HEK293T (cell line): ENCODE measurements at regions not wholly inside any gene's neighbourhood (a gene's known extent, or its start where the extent isn't known, plus 50 kb on each side); places are given as distances from the start of the nearest gene placed in this dataset.

ENCODE experiments used
- CTCF ChIA-PET: fragments of 350-600 bp; formaldehyde crosslinking; extraction: SDS; loops from one replicate; lab custom pipeline; 2021; ENCODE audit warnings: antibody characterized with exemption, inconsistent platforms; lab: Yijun Ruan, JAX
- POLR2A ChIA-PET: fragments of 350-600 bp; formaldehyde crosslinking; extraction: SDS; loops from one replicate; lab custom pipeline; 2020; ENCODE audit warnings: antibody characterized with exemption, inconsistent platforms; lab: Yijun Ruan, JAX
- DNase-seq: peaks from one replicate; pipeline ENCODE4 v3.0.0; 2012; ENCODE audit warnings: mixed read lengths; ENCODE audit errors: extremely low spot score
- ARNT ChIP-seq: fragments of 450-650 bp; IDR thresholded peaks from 2 replicates; pipeline ENCODE4 v1.6.1; 2017; ENCODE audit warnings: mild to moderate bottlenecking
- BHLHE40 ChIP-seq: fragments of 450-650 bp; IDR thresholded peaks from 2 replicates; pipeline ENCODE4 v1.6.1; 2016; ENCODE audit warnings: mild to moderate bottlenecking, moderate library complexity, borderline replicate concordance
- CTBP1 ChIP-seq: fragments of 450-650 bp; IDR thresholded peaks from 2 replicates; pipeline ENCODE4 v1.6.1; 2016; ENCODE audit warnings: borderline replicate concordance
- ELF4 ChIP-seq: fragments of 450-650 bp; IDR thresholded peaks from 2 replicates; pipeline ENCODE4 v1.6.1; 2017; ENCODE audit warnings: antibody characterized with exemption
- FOXA1 ChIP-seq: fragments of 450-650 bp; IDR thresholded peaks from 2 replicates; pipeline ENCODE4 v1.6.1; 2016; ENCODE audit warnings: mild to moderate bottlenecking
- FOXK2 ChIP-seq: fragments of 450-650 bp; IDR thresholded peaks from 2 replicates; pipeline ENCODE4 v1.6.1; 2016; ENCODE audit warnings: mild to moderate bottlenecking
- FOXM1 ChIP-seq: fragments of 450-650 bp; IDR thresholded peaks from 2 replicates; pipeline ENCODE4 v1.6.1; 2017; ENCODE audit warnings: mild to moderate bottlenecking, borderline replicate concordance
- HDGF ChIP-seq: fragments of 450-650 bp; IDR thresholded peaks from 2 replicates; pipeline ENCODE4 v1.6.1; 2017; ENCODE audit warnings: antibody characterized with exemption, borderline replicate concordance
- L3MBTL2 ChIP-seq: fragments of 450-650 bp; conservative IDR thresholded peaks from 2 replicates; pipeline ENCODE4 v1.6.1; 2016; ENCODE audit warnings: mild to moderate bottlenecking
- LEF1 ChIP-seq: fragments of 450-650 bp; IDR thresholded peaks from 2 replicates; pipeline ENCODE4 v1.6.1; 2017; ENCODE audit warnings: mild to moderate bottlenecking, borderline replicate concordance
- NFRKB ChIP-seq: fragments of 450-650 bp; IDR thresholded peaks from 2 replicates; pipeline ENCODE4 v1.6.1; 2016; ENCODE audit warnings: mild to moderate bottlenecking, moderate library complexity
- SP1 ChIP-seq: fragments of 450-650 bp; IDR thresholded peaks from 2 replicates; pipeline ENCODE4 v1.6.1; 2017
- SUZ12 ChIP-seq: fragments of 450-650 bp; IDR thresholded peaks from 2 replicates; pipeline ENCODE4 v1.6.1; 2016; ENCODE audit warnings: mild to moderate bottlenecking
- TARDBP ChIP-seq: fragments of 450-650 bp; IDR thresholded peaks from 2 replicates; pipeline ENCODE4 v1.6.1; 2016
- ZNF384 ChIP-seq: fragments of 450-650 bp; IDR thresholded peaks from 2 replicates; pipeline ENCODE4 v1.6.1; 2016
- TF ChIP-seq, protein P1 (sequence below): fragments of 450-650 bp; IDR thresholded peaks from 2 replicates; pipeline ENCODE4 v1.6.1; 2016

DNA sequence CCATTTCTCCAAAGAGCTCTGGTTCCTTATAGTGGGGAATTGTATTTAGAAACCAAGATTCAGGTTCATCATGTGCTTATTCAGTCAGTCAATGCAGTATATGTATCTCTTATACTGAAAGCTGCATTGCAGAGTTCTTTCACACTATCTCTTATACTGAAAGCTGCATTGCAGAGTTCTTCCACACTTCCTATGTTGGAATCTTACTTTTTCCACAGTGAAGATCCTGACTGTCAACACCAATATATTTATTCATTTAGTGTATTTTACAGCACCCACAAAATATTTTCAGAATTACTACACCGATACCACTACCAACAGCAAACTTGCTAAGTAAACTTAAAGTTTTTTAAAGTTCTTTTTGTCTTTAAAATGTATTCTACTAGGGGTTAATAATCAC, 349.3 kb upstream of the MMS22L start:
- no peak for DNase-seq
- ChIA-PET CTCF (no interaction called here), POLR2A (no interaction called here)
- no peak for TF ChIP-seq BHLHE40
- TF ChIP-seq ELF4, result no peak
- no peak for TF ChIP-seq SP1
- TF ChIP-seq, protein P1, sequence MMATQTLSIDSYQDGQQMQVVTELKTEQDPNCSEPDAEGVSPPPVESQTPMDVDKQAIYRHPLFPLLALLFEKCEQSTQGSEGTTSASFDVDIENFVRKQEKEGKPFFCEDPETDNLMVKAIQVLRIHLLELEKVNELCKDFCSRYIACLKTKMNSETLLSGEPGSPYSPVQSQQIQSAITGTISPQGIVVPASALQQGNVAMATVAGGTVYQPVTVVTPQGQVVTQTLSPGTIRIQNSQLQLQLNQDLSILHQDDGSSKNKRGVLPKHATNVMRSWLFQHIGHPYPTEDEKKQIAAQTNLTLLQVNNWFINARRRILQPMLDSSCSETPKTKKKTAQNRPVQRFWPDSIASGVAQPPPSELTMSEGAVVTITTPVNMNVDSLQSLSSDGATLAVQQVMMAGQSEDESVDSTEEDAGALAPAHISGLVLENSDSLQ, result no peak
- TF ChIP-seq LEF1, result no peak
- no peak for TF ChIP-seq NFRKB
- no peak for TF ChIP-seq TARDBP
- no peak for TF ChIP-seq ZNF384
- TF ChIP-seq SUZ12, result no peak
- TF ChIP-seq ARNT, result no peak
- no peak for TF ChIP-seq CTBP1
- no peak for TF ChIP-seq HDGF
- TF ChIP-seq FOXA1, result no peak
- no peak for TF ChIP-seq FOXK2
- no peak for TF ChIP-seq FOXM1
- no peak for TF ChIP-seq L3MBTL2

DNA sequence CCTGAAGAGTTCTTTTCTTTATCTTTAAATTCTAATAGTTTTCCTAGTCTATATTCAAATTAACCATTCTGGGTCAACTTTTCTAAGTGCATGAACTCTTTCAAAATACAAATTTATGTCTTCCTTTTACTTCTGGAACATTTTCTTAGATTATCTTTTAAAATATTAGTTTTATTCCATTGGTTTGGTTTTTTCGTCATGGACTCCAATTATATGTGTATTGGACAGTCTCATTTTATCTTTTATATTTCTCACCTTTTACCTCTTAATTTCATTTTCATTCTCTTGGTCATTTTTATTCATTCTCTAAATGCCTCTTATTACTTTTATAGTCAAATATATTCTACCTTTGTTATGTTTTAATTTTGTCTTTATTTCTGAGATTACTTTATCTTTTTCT, 356.7 kb upstream of the MMS22L start:
- POLR2A ChIA-PET, result no interaction called here
- TF ChIP-seq FOXK2, result no peak
- no peak for TF ChIP-seq SP1
- TF ChIP-seq FOXM1, result no peak
- no peak for TF ChIP-seq LEF1
- no peak for TF ChIP-seq ZNF384
- no peak for TF ChIP-seq FOXA1
- no peak for TF ChIP-seq CTBP1
- CTCF ChIA-PET, result interaction anchor here (0.7 kb wide), 1 partner anchor 29 kb away, joined by 3 read pairs; no protein-coding TSS in a partner anchor

DNA sequence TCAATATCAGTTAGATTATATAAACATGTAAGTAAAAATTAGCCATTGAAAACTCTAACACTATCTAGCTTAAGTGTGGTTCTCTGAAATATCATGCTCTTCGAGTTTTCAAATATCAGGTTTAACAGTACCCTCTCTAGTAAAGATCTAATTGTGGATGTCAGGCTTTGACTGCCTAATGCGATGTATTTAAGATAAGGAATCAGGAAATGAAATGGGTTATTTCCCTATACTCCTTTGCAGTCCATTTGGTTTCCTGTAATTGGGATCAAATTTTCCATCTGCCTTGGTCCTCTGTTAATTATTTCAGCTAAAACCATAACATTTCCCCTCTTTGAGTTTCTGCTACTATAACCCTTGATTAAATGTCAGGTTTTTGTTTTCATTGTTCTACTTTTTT, 361.3 kb upstream of the MMS22L start:
- DNase-seq, result no peak
- POLR2A ChIA-PET, result no interaction called here
- CTCF ChIA-PET, result interaction anchor here (0.6 kb wide), 1 partner anchor 397 kb away, joined by 3 read pairs; no protein-coding TSS in a partner anchor
- TF ChIP-seq FOXA1 (no peak), L3MBTL2 (no peak), FOXK2 (no peak), CTBP1 (no peak), ELF4 (no peak), ARNT (no peak), NFRKB (no peak), LEF1 (no peak), SUZ12 (no peak), TARDBP (no peak), HDGF (no peak)
- TF ChIP-seq, protein P1, result no peak

More for the DNA sequence above, 356.7 kb upstream of the MMS22L start:
- no peak for DNase-seq

DNA sequence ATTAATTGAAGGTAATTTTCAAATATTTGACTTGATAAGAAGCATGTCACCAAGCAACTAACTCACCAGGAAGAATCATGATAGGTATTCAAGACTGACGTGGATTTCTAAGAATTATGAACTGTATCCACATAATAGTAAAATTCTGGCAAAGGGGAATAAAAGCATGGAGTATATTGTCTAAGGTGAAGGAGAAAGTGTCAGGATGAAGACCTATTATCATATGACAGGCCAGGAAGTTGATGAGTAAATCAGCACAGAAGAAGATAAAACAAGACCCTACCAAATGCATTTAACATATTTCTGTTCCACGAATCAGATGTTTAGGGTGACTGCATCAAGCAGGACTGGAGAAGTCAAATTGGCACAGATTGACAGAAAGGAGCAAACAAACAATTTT, 362.7 kb upstream of the MMS22L start:
- no peak for DNase-seq
- TF ChIP-seq ZNF384, result no peak
- no peak for TF ChIP-seq FOXM1
- TF ChIP-seq HDGF, result no peak
- no peak for TF ChIP-seq BHLHE40
- no peak for TF ChIP-seq CTBP1
- TF ChIP-seq NFRKB, result no peak
- TF ChIP-seq TARDBP, result no peak
- TF ChIP-seq ELF4, result no peak
- no peak for TF ChIP-seq SUZ12
- TF ChIP-seq LEF1, result no peak
- TF ChIP-seq ARNT, result no peak
- TF ChIP-seq, protein P1, result no peak
- TF ChIP-seq FOXK2, result no peak
- TF ChIP-seq FOXA1, result no peak
- POLR2A ChIA-PET, result no interaction called here
- CTCF ChIA-PET, result no interaction called here

DNA sequence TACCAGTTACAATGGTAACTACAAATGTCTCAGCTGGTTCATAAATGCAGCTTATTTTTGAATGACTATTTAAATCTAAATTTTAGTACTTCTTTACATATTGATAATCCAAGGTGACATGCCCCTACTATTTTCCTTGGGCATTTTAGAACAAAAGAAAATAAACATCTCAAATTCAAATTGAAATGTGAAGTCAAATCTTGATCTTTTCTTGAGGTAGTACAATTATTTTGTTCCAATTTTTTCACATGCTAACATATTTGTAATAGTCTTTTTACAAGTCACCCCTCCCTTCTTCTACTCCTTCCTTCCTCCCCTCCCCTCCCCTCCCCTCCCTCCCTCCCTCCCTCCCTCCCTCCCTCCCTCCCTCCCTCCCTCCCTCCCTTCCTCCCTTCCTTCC, 370.1 kb upstream of the MMS22L start:
- ChIA-PET POLR2A (no interaction called here), CTCF (no interaction called here)
- no peak for DNase-seq
- TF ChIP-seq FOXA1 (no peak), ZNF384 (no peak), FOXM1 (no peak), SUZ12 (no peak), HDGF (no peak), TARDBP (no peak), BHLHE40 (no peak), SP1 (no peak), NFRKB (no peak), L3MBTL2 (no peak), FOXK2 (no peak), LEF1 (no peak), ARNT (no peak), CTBP1 (no peak), ELF4 (no peak)
- TF ChIP-seq, protein P1, result no peak

DNA sequence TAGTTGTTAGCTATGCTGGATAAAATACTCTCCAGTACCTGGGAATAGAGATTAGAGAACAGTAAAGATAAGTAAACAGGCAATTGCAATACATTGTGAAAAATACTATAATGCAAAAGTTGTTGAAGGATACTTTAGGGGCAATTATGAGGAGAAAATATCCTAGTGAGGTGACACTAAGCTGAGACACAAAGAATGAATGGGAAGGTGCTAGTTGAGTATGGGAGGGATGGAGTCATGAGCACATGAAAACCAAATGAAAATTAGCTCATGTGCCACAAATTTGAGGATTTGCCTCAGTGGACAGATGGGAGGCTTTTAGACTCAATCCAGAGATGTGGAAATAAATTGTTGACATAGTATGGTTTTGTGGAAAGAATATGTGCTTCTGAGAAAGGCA, 370.5 kb upstream of the MMS22L start:
- TF ChIP-seq LEF1 (no peak), ELF4 (no peak), BHLHE40 (no peak), ZNF384 (no peak), L3MBTL2 (no peak), FOXK2 (no peak), SP1 (no peak), ARNT (no peak), FOXA1 (no peak), HDGF (no peak), TARDBP (no peak), FOXM1 (no peak), CTBP1 (no peak), SUZ12 (no peak), NFRKB (no peak)
- TF ChIP-seq, protein P1, result no peak
- POLR2A ChIA-PET, result no interaction called here
- DNase-seq, result no peak
- CTCF ChIA-PET, result no interaction called here
